ENCODE measurements at regions not wholly inside any gene's neighbourhood (a gene's known extent, or its start where the extent isn't known, plus 50 kb on each side); places are given as distances from the start of the nearest gene placed in this dataset.

- in situ Hi-C loops (cut with HindIII; ENCODE audit: low pct_unique_long_range_greater_than_20kb, low sequenced_read_pairs), result no loop called here
- DNase-seq (ENCODE audit: low read depth), result no peak
Observed at GRCh38 chr18:37741032-37741623, 175.5 kb upstream of the CELF4 start.

- in situ Hi-C loops (cut with HindIII; ENCODE audit: low pct_unique_long_range_greater_than_20kb, low sequenced_read_pairs), result no loop called here
- DNase-seq (ENCODE audit: low read depth), result no peak
Observed at GRCh38 chr18:37734406-37734805, 168.8 kb upstream of the CELF4 start.

GRCh38 chr18:37729716-37730115 lies 164.1 kb upstream of the CELF4 start:
- in situ Hi-C loops (cut with HindIII; ENCODE audit: low pct_unique_long_range_greater_than_20kb, low sequenced_read_pairs), result no loop called here

GRCh38 chr18:37724206-37724605 lies 158.6 kb upstream of the CELF4 start:
- DNase-seq (ENCODE audit: low read depth), result no peak
- in situ Hi-C loops (cut with HindIII; ENCODE audit: low pct_unique_long_range_greater_than_20kb, low sequenced_read_pairs), result no loop called here

More at GRCh38 chr18:37729716-37730115, 164.1 kb upstream of the CELF4 start:
- DNase-seq (ENCODE audit: low read depth), result no peak

GRCh38 chr18:37721544-37722522 lies 156.2 kb upstream of the CELF4 start:
- no peak for DNase-seq (ENCODE audit: low read depth)
- in situ Hi-C loops (cut with HindIII; ENCODE audit: low pct_unique_long_range_greater_than_20kb, low sequenced_read_pairs), result no loop called here

- in situ Hi-C loops (cut with HindIII; ENCODE audit: low pct_unique_long_range_greater_than_20kb, low sequenced_read_pairs), result no loop called here
- DNase-seq (ENCODE audit: low read depth), result no peak
Observed at GRCh38 chr18:37720663-37721062, 155.1 kb upstream of the CELF4 start.

GRCh38 chr18:37717656-37718055 lies 152.1 kb upstream of the CELF4 start:
- in situ Hi-C loops (cut with HindIII; ENCODE audit: low pct_unique_long_range_greater_than_20kb, low sequenced_read_pairs), result no loop called here
- DNase-seq (ENCODE audit: low read depth), result no peak

- no peak for DNase-seq (ENCODE audit: low read depth)
- in situ Hi-C loops (cut with HindIII; ENCODE audit: low pct_unique_long_range_greater_than_20kb, low sequenced_read_pairs), result no loop called here
Observed at GRCh38 chr18:37717098-37717497, 151.5 kb upstream of the CELF4 start.

- no peak for DNase-seq (ENCODE audit: low read depth)
- in situ Hi-C loops (cut with HindIII; ENCODE audit: low pct_unique_long_range_greater_than_20kb, low sequenced_read_pairs), result no loop called here
Observed at GRCh38 chr18:37716106-37716735, 150.6 kb upstream of the CELF4 start.

- in situ Hi-C loops (cut with HindIII; ENCODE audit: low pct_unique_long_range_greater_than_20kb, low sequenced_read_pairs), result no loop called here
- DNase-seq (ENCODE audit: low read depth), result no peak
Observed at GRCh38 chr18:37714691-37715090, 149.1 kb upstream of the CELF4 start.

GRCh38 chr18:37712776-37713175 lies 147.2 kb upstream of the CELF4 start:
- no peak for DNase-seq (ENCODE audit: low read depth)
- in situ Hi-C loops (cut with HindIII; ENCODE audit: low pct_unique_long_range_greater_than_20kb, low sequenced_read_pairs), result no loop called here

GRCh38 chr18:37711766-37712505 lies 146.3 kb upstream of the CELF4 start:
- in situ Hi-C loops (cut with HindIII; ENCODE audit: low pct_unique_long_range_greater_than_20kb, low sequenced_read_pairs), result no loop called here
- no peak for DNase-seq (ENCODE audit: low read depth)

GRCh38 chr18:37710726-37711125 lies 145.1 kb upstream of the CELF4 start:
- in situ Hi-C loops (cut with HindIII; ENCODE audit: low pct_unique_long_range_greater_than_20kb, low sequenced_read_pairs), result no loop called here
- no peak for DNase-seq (ENCODE audit: low read depth)

- DNase-seq (ENCODE audit: low read depth), result no peak
- in situ Hi-C loops (cut with HindIII; ENCODE audit: low pct_unique_long_range_greater_than_20kb, low sequenced_read_pairs), result no loop called here
Observed at GRCh38 chr18:37709740-37710139, 144.1 kb upstream of the CELF4 start.

- in situ Hi-C loops (cut with HindIII; ENCODE audit: low pct_unique_long_range_greater_than_20kb, low sequenced_read_pairs), result no loop called here
Observed at GRCh38 chr18:37705016-37705415, 139.4 kb upstream of the CELF4 start.

GRCh38 chr18:37702841-37703240 lies 137.2 kb upstream of the CELF4 start:
- in situ Hi-C loops (cut with HindIII; ENCODE audit: low pct_unique_long_range_greater_than_20kb, low sequenced_read_pairs), result no loop called here
- DNase-seq (ENCODE audit: low read depth), result no peak

More at GRCh38 chr18:37705016-37705415, 139.4 kb upstream of the CELF4 start:
- no peak for DNase-seq (ENCODE audit: low read depth)

- in situ Hi-C loops (cut with HindIII; ENCODE audit: low pct_unique_long_range_greater_than_20kb, low sequenced_read_pairs), result no loop called here
- no peak for DNase-seq (ENCODE audit: low read depth)
Observed at GRCh38 chr18:37701967-37702366, 136.4 kb upstream of the CELF4 start.

- no peak for DNase-seq (ENCODE audit: low read depth)
- in situ Hi-C loops (cut with HindIII; ENCODE audit: low pct_unique_long_range_greater_than_20kb, low sequenced_read_pairs), result no loop called here
Observed at GRCh38 chr18:37698508-37699040, 133.0 kb upstream of the CELF4 start.

Data from Caki2 (cell line).